K562 (cell line): ENCODE measurements at regions not wholly inside any gene's neighbourhood (a gene's known extent, or its start where the extent isn't known, plus 50 kb on each side); places are given as distances from the start of the nearest gene placed in this dataset.

Source experiments
- CREM ChIP-seq: IDR thresholded peaks from 2 replicates; pipeline ENCODE4 v1.6.1; 2014; ENCODE audit warnings: antibody characterized with exemption, low read depth
- CTCF ChIP-seq, 3 experiments: IDR thresholded peaks in 2 of 3; conservative IDR thresholded peaks in 1 of 3; 2 replicates each; pipeline ENCODE4 v1.5.1; 2011 to 2012; ENCODE audit warnings: low read length in 3 of 3, mild to moderate bottlenecking in 3 of 3, control low read depth in 2 of 3, improper control_type of control experiment in 1 of 3, inconsistent platforms in 1 of 3, low read depth in 1 of 3, mixed read lengths in 1 of 3, moderate library complexity in 1 of 3; ENCODE audit not compliant: insufficient read depth in 2 of 3
- EHMT2 ChIP-seq: fragments of 450-650 bp; IDR thresholded peaks from 2 replicates; pipeline ENCODE4 v1.6.1; 2018; ENCODE audit warnings: antibody characterized with exemption
- FIP1L1 ChIP-seq: fragments of 200-400 bp; formaldehyde crosslinking; IDR thresholded peaks from 2 replicates; pipeline ENCODE4 v1.6.1; 2018; ENCODE audit warnings: mild to moderate bottlenecking, low read depth, low read length; ENCODE audit not compliant: poor library complexity, severe bottlenecking
- HMG20B ChIP-seq: fragments of 250-450 bp; sonication (Bioruptor Pico); IDR thresholded peaks from 2 replicates; pipeline ENCODE4 v1.5.0; 2021; ENCODE audit warnings: mild to moderate bottlenecking
- LCOR ChIP-seq: sonication (generic); formaldehyde crosslinking; IDR thresholded peaks from 2 replicates; pipeline ENCODE4 v1.8.0; 2022; ENCODE audit warnings: mild to moderate bottlenecking, missing genetic modification reagents
- MAX ChIP-seq: sonication (generic); formaldehyde crosslinking; IDR thresholded peaks from 2 replicates; pipeline ENCODE4 v1.9.0; 2022; ENCODE audit warnings: mild to moderate bottlenecking, missing genetic modification reagents
- U2AF2 ChIP-seq: fragments of 200-400 bp; formaldehyde crosslinking; optimal IDR thresholded peaks from 2 replicates; pipeline ENCODE3; 2017; ENCODE audit warnings: low read depth, mild to moderate bottlenecking, low read length
- YY1 ChIP-seq, 3 experiments: IDR thresholded peaks; 2 replicates each; pipeline ENCODE4 v1.6.1; 2011; ENCODE audit warnings: low read length in 2 of 3, mild to moderate bottlenecking in 2 of 3, moderate library complexity in 2 of 3, borderline replicate concordance in 1 of 3, control low read depth in 1 of 3, low read depth in 1 of 3; ENCODE audit not compliant: insufficient read depth in 3 of 3, insufficient replicate concordance in 2 of 3, control insufficient read depth in 1 of 3, insufficient read length in 1 of 3; ENCODE audit errors: extremely low read depth in 1 of 3
- ZFP1 ChIP-seq: fragments of 450-650 bp; formaldehyde crosslinking; IDR thresholded peaks from 2 replicates; pipeline ENCODE4 v1.4.0; 2020; ENCODE audit warnings: mild to moderate bottlenecking, mixed read lengths
- ZNF146 ChIP-seq: IDR thresholded peaks from one replicate; pipeline ENCODE4 v1.6.1; 2018; ENCODE audit warnings: missing compliant biosample characterization; ENCODE audit not compliant: unreplicated experiment
- ZNF561 ChIP-seq: fragments of 450-650 bp; formaldehyde crosslinking; conservative IDR thresholded peaks from 2 replicates; pipeline ENCODE4 v1.4.0; 2020; ENCODE audit warnings: mild to moderate bottlenecking, moderate library complexity
- ZNF592 ChIP-seq: fragments of 450-650 bp; IDR thresholded peaks from 2 replicates; pipeline ENCODE4 v1.6.1; 2017; ENCODE audit warnings: antibody characterized with exemption, mild to moderate bottlenecking

GRCh38 chr15:62394079-62394478 lies 229.0 kb upstream of the C2CD4B start:
- TF ChIP-seq CTCF (IDR thresholded peaks at IDR 0.05 in 2 of 3, conservative IDR thresholded peaks at IDR 0.05 in 1 of 3; ENCODE audit: insufficient read depth in 2 of 3, low read depth in 1 of 3, low read length in 3 of 3) (no peak), LCOR (no peak), EHMT2 (no peak), ZNF561 (CRISPR knock-in tag) (no peak), MAX (CRISPR knock-in tag) (no peak), ZNF146 (no peak), ZFP1 (CRISPR knock-in tag) (no peak), YY1 (IDR thresholded peaks at IDR 0.05; ENCODE audit: borderline replicate concordance in 1 of 3, control insufficient read depth in 1 of 3, extremely low read depth in 1 of 3, insufficient read depth in 3 of 3, insufficient read length in 1 of 3, insufficient replicate concordance in 2 of 3, low read depth in 1 of 3, low read length in 2 of 3) (no peak), ZNF592 (no peak), HMG20B (CRISPR knock-in tag) (no peak), FIP1L1 (no peak), U2AF2 (no peak), CREM (no peak)
